ENCODE measurements at regions not wholly inside any gene's neighbourhood (a gene's known extent, or its start where the extent isn't known, plus 50 kb on each side); places are given as distances from the start of the nearest gene placed in this dataset.

GRCh38 chr6:148222846-148223245 lies 119.8 kb upstream of the SASH1 start:
- H3K36me3 ChIP-seq (ENCODE audit: control insufficient read depth, insufficient read depth, low read length): no peaks in the 10 kb centered on the region
- DNase-seq (ENCODE audit: low read depth): no peak
- no peaks in the 10 kb centered on the region for H3K27me3 ChIP-seq (ENCODE audit: control insufficient read depth, insufficient read depth, low read length)
- no peak for TF ChIP-seq CTCF (IDR thresholded peaks at IDR 0.05; ENCODE audit: insufficient read depth, low read length, severe bottlenecking)
- H3K4me3 ChIP-seq (ENCODE audit: low read depth, low read length): no peak overlapping the region
- FAIRE-seq: no peak

- peak; percentile 76 for DNase-seq (ENCODE audit: low read depth)
These were observed 119.2 kb upstream of the SASH1 start for GRCh38 chr6:148223424-148223842.

GRCh38 chr6:148225871-148226270 lies 116.8 kb upstream of the SASH1 start:
- FAIRE-seq (no peak), DNase-seq (ENCODE audit: low read depth) (no peak)
- Histone ChIP-seq H3K36me3 (ENCODE audit: control insufficient read depth, insufficient read depth, low read length) (no peaks in the 10 kb centered on the region), H3K27me3 (ENCODE audit: control insufficient read depth, insufficient read depth, low read length) (no peaks in the 10 kb centered on the region), H3K4me3 (ENCODE audit: low read depth, low read length) (no peak overlapping the region)
- TF ChIP-seq CTCF (IDR thresholded peaks at IDR 0.05; ENCODE audit: insufficient read depth, low read length, severe bottlenecking): no peak

More at GRCh38 chr6:148223424-148223842, 119.2 kb upstream of the SASH1 start:
- TF ChIP-seq CTCF (IDR thresholded peaks at IDR 0.05; ENCODE audit: insufficient read depth, low read length, severe bottlenecking): no peak
- H3K27me3 ChIP-seq (ENCODE audit: control insufficient read depth, insufficient read depth, low read length): no peaks in the 10 kb centered on the region
- no peak for FAIRE-seq
- H3K4me3 ChIP-seq (ENCODE audit: low read depth, low read length): no peak overlapping the region
- no peaks in the 10 kb centered on the region for H3K36me3 ChIP-seq (ENCODE audit: control insufficient read depth, insufficient read depth, low read length)

- Histone ChIP-seq H3K27me3 (ENCODE audit: control insufficient read depth, insufficient read depth, low read length) (no peaks in the 10 kb centered on the region), H3K4me3 (ENCODE audit: low read depth, low read length) (no peak overlapping the region), H3K36me3 (ENCODE audit: control insufficient read depth, insufficient read depth, low read length) (no peaks in the 10 kb centered on the region)
- DNase-seq (ENCODE audit: low read depth) (no peak), FAIRE-seq (no peak)
- TF ChIP-seq CTCF (IDR thresholded peaks at IDR 0.05; ENCODE audit: insufficient read depth, low read length, severe bottlenecking): no peak
These were observed 116.4 kb upstream of the SASH1 start for GRCh38 chr6:148226284-148226683.

GRCh38 chr6:148231572-148231971 lies 111.1 kb upstream of the SASH1 start:
- Histone ChIP-seq H3K27me3 (ENCODE audit: control insufficient read depth, insufficient read depth, low read length) (no peaks in the 10 kb centered on the region), H3K36me3 (ENCODE audit: control insufficient read depth, insufficient read depth, low read length) (no peaks in the 10 kb centered on the region), H3K4me3 (ENCODE audit: low read depth, low read length) (no peak overlapping the region)
- TF ChIP-seq CTCF (IDR thresholded peaks at IDR 0.05; ENCODE audit: insufficient read depth, low read length, severe bottlenecking): no peak
- DNase-seq (ENCODE audit: low read depth) (peak; percentile 73), FAIRE-seq (no peak)

- FAIRE-seq (no peak), DNase-seq (ENCODE audit: low read depth) (peak; percentile 97)
- Histone ChIP-seq H3K4me3 (ENCODE audit: low read depth, low read length) (no peak overlapping the region), H3K36me3 (ENCODE audit: control insufficient read depth, insufficient read depth, low read length) (no peaks in the 10 kb centered on the region), H3K27me3 (ENCODE audit: control insufficient read depth, insufficient read depth, low read length) (no peaks in the 10 kb centered on the region)
- no peak for TF ChIP-seq CTCF (IDR thresholded peaks at IDR 0.05; ENCODE audit: insufficient read depth, low read length, severe bottlenecking)
These were observed 107.2 kb upstream of the SASH1 start for GRCh38 chr6:148235446-148235845.

All from bronchial epithelial cell (primary cell).